ENCODE measurements at regions not wholly inside any gene's neighbourhood (a gene's known extent, or its start where the extent isn't known, plus 50 kb on each side); places are given as distances from the start of the nearest gene placed in this dataset.
A peak's percentile ranks its signal among the peaks of the same experiment; 100 is the strongest.

- Histone ChIP-seq H3K36me3 (ENCODE audit: control insufficient read depth in 4 of 4, insufficient read depth in 4 of 4, low read length in 4 of 4) (no peaks in the 10 kb centered on the region), H3K4me1 (ENCODE audit: control insufficient read depth in 5 of 5, insufficient read depth in 5 of 5, low read length in 5 of 5) (peaks cover 0 to 10% (median 0%) of the 10 kb centered on the region in 5 donors), H3K9me3 (ENCODE audit: control insufficient read depth in 4 of 4, insufficient read depth in 3 of 4, low read length in 3 of 4) (no peaks in the 10 kb centered on the region), H3K9ac (ENCODE audit: insufficient read depth in 1 of 2, low read length in 2 of 2) (no peak overlapping the region), H3K4me3 (no peak overlapping the region), H3K27ac (ENCODE audit: low read depth in 1 of 2, low read length in 1 of 2) (no peak overlapping the region), H3K27me3 (ENCODE audit: control insufficient read depth in 3 of 3, insufficient read depth in 3 of 3, low read length in 2 of 3) (no peaks in the 10 kb centered on the region)
- ATAC-seq (ENCODE audit: insufficient read depth, low FRiP score): no peak
- no peak for TF ChIP-seq CTCF (IDR thresholded peaks at IDR 0.05; ENCODE audit: control extremely low read depth, extremely low read depth)
- WGBS, 2 donors: 58 to 71% methylated on average over 1 of the region's 1 CpG
- DNase-seq: peak; percentile 60 to 88 (median 86)
These were observed 457.4 kb upstream of the TPK1 start for GRCh38 chr7:145293228-145293701.

GRCh38 chr7:145289384-145289783, 453.5 kb upstream of the TPK1 start:
- Histone ChIP-seq H3K9me3 (ENCODE audit: control insufficient read depth in 4 of 4, insufficient read depth in 3 of 4, low read length in 3 of 4) (no peaks in the 10 kb centered on the region), H3K36me3 (ENCODE audit: control insufficient read depth in 4 of 4, insufficient read depth in 4 of 4, low read length in 4 of 4) (no peaks in the 10 kb centered on the region), H3K4me1 (ENCODE audit: control insufficient read depth in 5 of 5, insufficient read depth in 5 of 5, low read length in 5 of 5) (peaks cover 0 to 9% (median 0%) of the 10 kb centered on the region in 5 donors), H3K4me3 (no peak overlapping the region), H3K9ac (ENCODE audit: insufficient read depth in 1 of 2, low read length in 2 of 2) (no peak overlapping the region), H3K27me3 (ENCODE audit: control insufficient read depth in 3 of 3, insufficient read depth in 3 of 3, low read length in 2 of 3) (no peaks in the 10 kb centered on the region), H3K27ac (ENCODE audit: low read depth in 1 of 2, low read length in 1 of 2) (no peak overlapping the region)
- WGBS, 2 donors: 85 to 87% methylated on average over 6 of the region's 6 CpGs
- no peak for DNase-seq
- no peak for TF ChIP-seq CTCF (IDR thresholded peaks at IDR 0.05; ENCODE audit: control extremely low read depth, extremely low read depth)
- no peak for ATAC-seq (ENCODE audit: insufficient read depth, low FRiP score)

- H3K9me3 ChIP-seq (ENCODE audit: control insufficient read depth in 4 of 4, insufficient read depth in 3 of 4, low read length in 3 of 4): peaks cover 0 to 7% (median 0%) of the 10 kb centered on the region in 4 donors
- H3K4me3 ChIP-seq: no peak overlapping the region
- TF ChIP-seq CTCF (IDR thresholded peaks at IDR 0.05; ENCODE audit: control extremely low read depth, extremely low read depth): no peak
- no peak overlapping the region for H3K27ac ChIP-seq (ENCODE audit: low read depth in 1 of 2, low read length in 1 of 2)
- H3K4me1 ChIP-seq (ENCODE audit: control insufficient read depth in 5 of 5, insufficient read depth in 5 of 5, low read length in 5 of 5): no peaks in the 10 kb centered on the region
- no peaks in the 10 kb centered on the region for H3K27me3 ChIP-seq (ENCODE audit: control insufficient read depth in 3 of 3, insufficient read depth in 3 of 3, low read length in 2 of 3)
- H3K9ac ChIP-seq (ENCODE audit: insufficient read depth in 1 of 2, low read length in 2 of 2): no peak overlapping the region
- DNase-seq: no peak
- no peaks in the 10 kb centered on the region for H3K36me3 ChIP-seq (ENCODE audit: control insufficient read depth in 4 of 4, insufficient read depth in 4 of 4, low read length in 4 of 4)
- no peak for ATAC-seq (ENCODE audit: insufficient read depth, low FRiP score)
These were observed 440.3 kb upstream of the TPK1 start for GRCh38 chr7:145276118-145276517.

Measured in lung (tissue), 11 donors.